OCI-LY7 (cell line): ENCODE measurements at regions not wholly inside any gene's neighbourhood (a gene's known extent, or its start where the extent isn't known, plus 50 kb on each side); places are given as distances from the start of the nearest gene placed in this dataset.

Experiments used
- BruUV-seq: library from RNA; stranded (reverse); fragments of 400-500 nt; replicated peaks from 2 replicates; lab custom pipeline; 2021; lab: Mats Ljungman, UMichigan
- CTCF ChIA-PET: fragments of 300-600 bp; sonication (Branson Sonifier 250); formaldehyde crosslinking; loops from one replicate; lab custom pipeline; 2022; ENCODE audit warnings: antibody characterized with exemption; ENCODE audit not compliant: unreplicated experiment; lab: Charles Lee
- POLR2A ChIA-PET: fragments of 300-600 bp; sonication (Branson Sonifier 250); formaldehyde crosslinking; loops from one replicate; lab custom pipeline; 2022; ENCODE audit warnings: antibody characterized with exemption; lab: Charles Lee
- DNase-seq: peaks from one replicate; pipeline ENCODE4 v3.0.0-alpha.2; 2015; ENCODE audit warnings: low spot score
- H2AFZ ChIP-seq: fragments of 200-600 bp; sonication (generic), shearing (Covaris generic); 2 replicates; pipeline ENCODE4 v1.6.1; 2014; ENCODE audit warnings: mild to moderate bottlenecking, antibody characterized with exemption, low read length, moderate library complexity
- H3K27ac ChIP-seq: fragments of 200-600 bp; sonication (generic); 2 replicates; pipeline ENCODE4 v1.5.1; 2014; ENCODE audit warnings: mixed run types, low read depth, mild to moderate bottlenecking, moderate library complexity, low read length, inconsistent platforms; ENCODE audit not compliant: poor library complexity, severe bottlenecking
- H3K36me3 ChIP-seq: fragments of 200-600 bp; sonication (generic); 2 replicates; pipeline ENCODE4 v1.6.1; 2014; ENCODE audit warnings: mild to moderate bottlenecking, antibody characterized with exemption, low read length, moderate library complexity, mixed read lengths; ENCODE audit not compliant: insufficient read depth
- H3K4me1 ChIP-seq: fragments of 200-600 bp; sonication (generic); 2 replicates; pipeline ENCODE4 v1.5.1; 2014; ENCODE audit warnings: mild to moderate bottlenecking, low read length; ENCODE audit not compliant: insufficient read depth, poor library complexity, severe bottlenecking
- H3K4me2 ChIP-seq: fragments of 200-600 bp; sonication (generic); 2 replicates; pipeline ENCODE4 v1.6.1; 2014; ENCODE audit warnings: mild to moderate bottlenecking, low read length
- H3K4me3 ChIP-seq: fragments of 200-600 bp; sonication (generic); 2 replicates; pipeline ENCODE4 v1.5.1; 2014; ENCODE audit warnings: mild to moderate bottlenecking, low read depth, low read length; ENCODE audit not compliant: poor library complexity, severe bottlenecking
- H3K79me2 ChIP-seq: fragments of 200-600 bp; sonication (generic); 2 replicates; pipeline ENCODE4 v1.6.1; 2016; ENCODE audit warnings: low read depth, mild to moderate bottlenecking, low read length, moderate library complexity, mixed read lengths; ENCODE audit not compliant: insufficient read depth
- H3K9me2 ChIP-seq: fragments of 200-600 bp; sonication (generic); 2 replicates; pipeline ENCODE4 v1.6.1; 2016; ENCODE audit warnings: mild to moderate bottlenecking, low read length, mixed read lengths; ENCODE audit not compliant: insufficient read depth
- H3K9me3 ChIP-seq: fragments of 200-600 bp; sonication (generic); 2 replicates; pipeline ENCODE4 v1.6.1; 2014; ENCODE audit warnings: mild to moderate bottlenecking, mixed run types, low read length, mixed read lengths
- H4K20me1 ChIP-seq: fragments of 200-600 bp; sonication (generic); 2 replicates; pipeline ENCODE4 v1.6.1; 2014; ENCODE audit warnings: mild to moderate bottlenecking, antibody characterized with exemption, low read length, moderate library complexity, mixed read lengths; ENCODE audit not compliant: insufficient read depth
- EZH2phosphoT487 ChIP-seq: fragments of 200-600 bp; sonication (generic); IDR thresholded peaks from 2 replicates; pipeline ENCODE4 v1.6.1; 2018; ENCODE audit warnings: low read depth, borderline replicate concordance, mild to moderate bottlenecking, mixed run types, antibody characterized with exemption, low read length, moderate library complexity, mixed read lengths
- intact Hi-C: fragments of 100-400 bp; cut with micrococcal nuclease; formaldehyde crosslinking; loops from one replicate; pipeline ENCODE4 v1.10.0; 2022; ENCODE audit not compliant: unreplicated experiment
- TF ChIP-seq, protein P1 (sequence below): fragments of 200-600 bp; sonication (generic); conservative IDR thresholded peaks from 2 replicates; pipeline ENCODE4 v1.5.1; 2014; ENCODE audit warnings: mild to moderate bottlenecking, antibody characterized with exemption, low read length, moderate library complexity, mixed read lengths

- no peak for DNase-seq
- H3K4me2 ChIP-seq: no peak overlapping the region
- H3K4me1 ChIP-seq: no peaks in the 10 kb centered on the region
- ChIA-PET POLR2A (no interaction called here), CTCF (no interaction called here)
- H3K9me2 ChIP-seq: no peaks in the 10 kb centered on the region
- TF ChIP-seq EZH2phosphoT487: no peak
- TF ChIP-seq, protein P1, sequence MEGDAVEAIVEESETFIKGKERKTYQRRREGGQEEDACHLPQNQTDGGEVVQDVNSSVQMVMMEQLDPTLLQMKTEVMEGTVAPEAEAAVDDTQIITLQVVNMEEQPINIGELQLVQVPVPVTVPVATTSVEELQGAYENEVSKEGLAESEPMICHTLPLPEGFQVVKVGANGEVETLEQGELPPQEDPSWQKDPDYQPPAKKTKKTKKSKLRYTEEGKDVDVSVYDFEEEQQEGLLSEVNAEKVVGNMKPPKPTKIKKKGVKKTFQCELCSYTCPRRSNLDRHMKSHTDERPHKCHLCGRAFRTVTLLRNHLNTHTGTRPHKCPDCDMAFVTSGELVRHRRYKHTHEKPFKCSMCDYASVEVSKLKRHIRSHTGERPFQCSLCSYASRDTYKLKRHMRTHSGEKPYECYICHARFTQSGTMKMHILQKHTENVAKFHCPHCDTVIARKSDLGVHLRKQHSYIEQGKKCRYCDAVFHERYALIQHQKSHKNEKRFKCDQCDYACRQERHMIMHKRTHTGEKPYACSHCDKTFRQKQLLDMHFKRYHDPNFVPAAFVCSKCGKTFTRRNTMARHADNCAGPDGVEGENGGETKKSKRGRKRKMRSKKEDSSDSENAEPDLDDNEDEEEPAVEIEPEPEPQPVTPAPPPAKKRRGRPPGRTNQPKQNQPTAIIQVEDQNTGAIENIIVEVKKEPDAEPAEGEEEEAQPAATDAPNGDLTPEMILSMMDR: no peak
- intact Hi-C loops: no loop called here
- H2AFZ ChIP-seq: no peak overlapping the region
- no peaks in the 10 kb centered on the region for H3K9me3 ChIP-seq
- H4K20me1 ChIP-seq: no peaks in the 10 kb centered on the region
- no peak overlapping the region for H3K27ac ChIP-seq
- H3K79me2 ChIP-seq: no peaks in the 10 kb centered on the region
- H3K4me3 ChIP-seq: no peak overlapping the region
- no peaks in the 10 kb centered on the region for H3K36me3 ChIP-seq
- no TSS peak for BruUV-seq
Observed at GRCh38 chr11:91707652-91708482, 516.8 kb upstream of the FAT3 start.

DNA sequence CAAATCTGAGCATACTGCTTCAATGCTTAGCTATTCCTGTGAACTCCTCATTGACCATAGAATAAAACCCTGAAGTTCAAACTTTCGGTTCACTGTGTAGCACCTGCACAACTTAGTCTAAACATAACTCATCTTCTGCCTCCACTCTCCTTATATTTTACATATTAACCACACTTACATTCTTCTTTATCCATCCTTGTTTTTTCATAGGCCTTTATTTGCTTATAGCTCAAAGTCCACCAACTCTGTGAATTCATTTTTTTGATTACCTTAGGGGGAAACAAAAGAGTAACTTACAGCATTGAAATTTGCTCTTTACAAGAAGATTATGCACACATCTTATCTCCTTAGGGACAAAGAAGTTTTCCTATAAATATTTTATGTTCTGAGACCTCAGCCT, 521.6 kb upstream of the FAT3 start:
- no peaks in the 10 kb centered on the region for H3K4me1 ChIP-seq
- no peak for DNase-seq
- no peaks in the 10 kb centered on the region for H3K36me3 ChIP-seq
- no peak overlapping the region for H3K4me2 ChIP-seq
- intact Hi-C loops: no loop called here
- H3K79me2 ChIP-seq: no peaks in the 10 kb centered on the region
- H3K9me3 ChIP-seq: no peaks in the 10 kb centered on the region
- H3K4me3 ChIP-seq: no peak overlapping the region
- TF ChIP-seq, protein P1: no peak
- no peak for TF ChIP-seq EZH2phosphoT487
- ChIA-PET CTCF (no interaction called here), POLR2A (no interaction called here)
- BruUV-seq: no TSS peak
- no peaks in the 10 kb centered on the region for H3K9me2 ChIP-seq
- no peak overlapping the region for H3K27ac ChIP-seq
- no peaks in the 10 kb centered on the region for H4K20me1 ChIP-seq
- no peak overlapping the region for H2AFZ ChIP-seq

GRCh38 chr11:91700854-91701253, 523.8 kb upstream of the FAT3 start:
- Histone ChIP-seq H3K9me3 (no peaks in the 10 kb centered on the region), H3K79me2 (no peaks in the 10 kb centered on the region), H3K27ac (no peak overlapping the region), H4K20me1 (no peaks in the 10 kb centered on the region), H2AFZ (no peak overlapping the region), H3K4me3 (no peak overlapping the region), H3K4me1 (no peaks in the 10 kb centered on the region), H3K4me2 (no peak overlapping the region), H3K36me3 (no peaks in the 10 kb centered on the region), H3K9me2 (no peaks in the 10 kb centered on the region)
- intact Hi-C loops: no loop called here
- no TSS peak for BruUV-seq
- ChIA-PET CTCF (no interaction called here), POLR2A (no interaction called here)
- DNase-seq: no peak
- TF ChIP-seq, protein P1: no peak
- TF ChIP-seq EZH2phosphoT487: no peak
